HEK293 (cell line): ENCODE measurements at regions not wholly inside any gene's neighbourhood (a gene's known extent, or its start where the extent isn't known, plus 50 kb on each side); places are given as distances from the start of the nearest gene placed in this dataset.

ENCODE experiments used
- CTCF ChIA-PET: fragments of 350-600 bp; formaldehyde crosslinking; extraction: SDS; loops from one replicate; lab custom pipeline; 2021; ENCODE audit warnings: antibody characterized with exemption; lab: Yijun Ruan, JAX
- POLR2A ChIA-PET: fragments of 300-600 bp; formaldehyde crosslinking; extraction: SDS; loops from one replicate; lab custom pipeline; 2020; ENCODE audit warnings: antibody characterized with exemption, inconsistent platforms; lab: Yijun Ruan, JAX
- H3K27ac ChIP-seq: fragments of 200-500 bp; sonication (Bioruptor generic); 2 replicates; pipeline ENCODE4 v1.5.1; 2014; ENCODE audit warnings: low read depth, low read length, control low read depth, inconsistent platforms; ENCODE audit errors: extremely low read depth
- H3K36me3 ChIP-seq, 2 experiments: fragments of 200-500 bp in 1 of 2; sonication (Bioruptor generic) in 1 of 2; 1 replicate in 1 of 2; 2 replicates in 1 of 2; pipeline ENCODE4 v1.5.1; 2014 to 2017; ENCODE audit warnings: inconsistent platforms in 2 of 2, low read length in 2 of 2; ENCODE audit not compliant: control insufficient read depth in 2 of 2, insufficient read depth in 1 of 2
- H3K4me1 ChIP-seq: fragments of 200-500 bp; sonication (Bioruptor generic); 2 replicates; pipeline ENCODE4 v1.5.1; 2014; ENCODE audit warnings: mild to moderate bottlenecking, low read length, inconsistent platforms; ENCODE audit not compliant: control insufficient read depth, insufficient read depth
- H3K4me3 ChIP-seq: 2 replicates; pipeline ENCODE4 v1.5.1; 2011; ENCODE audit warnings: low read depth, mild to moderate bottlenecking, control low read depth, low read length, moderate library complexity
- H3K9me3 ChIP-seq: fragments of 200-500 bp; sonication (Bioruptor generic); 2 replicates; pipeline ENCODE4 v1.5.1; 2014; ENCODE audit warnings: low read depth, low read length, inconsistent platforms; ENCODE audit not compliant: control insufficient read depth, insufficient read depth
- KLF7 ChIP-seq: fragments of 450-650 bp; formaldehyde crosslinking; IDR thresholded peaks from 2 replicates; pipeline ENCODE4 v1.5.1; 2016; ENCODE audit warnings: missing biosample characterization, missing genetic modification characterization, borderline replicate concordance
- KLF8 ChIP-seq: fragments of 450-650 bp; formaldehyde crosslinking; IDR thresholded peaks from 2 replicates; pipeline ENCODE4 v1.5.1; 2016; ENCODE audit warnings: missing biosample characterization, missing genetic modification characterization
- OVOL3 ChIP-seq: fragments of 450-650 bp; formaldehyde crosslinking; IDR thresholded peaks from 2 replicates; pipeline ENCODE4 v1.5.1; 2016; ENCODE audit warnings: missing biosample characterization, missing genetic modification characterization
- PRDM1 ChIP-seq: fragments of 450-650 bp; formaldehyde crosslinking; IDR thresholded peaks from 2 replicates; pipeline ENCODE4; 2016; ENCODE audit warnings: missing biosample characterization, missing genetic modification characterization
- REPIN1 ChIP-seq: fragments of 450-650 bp; formaldehyde crosslinking; IDR thresholded peaks from 2 replicates; pipeline ENCODE4 v1.5.1; 2017; ENCODE audit warnings: missing biosample characterization, missing genetic modification characterization, low read depth
- SP7 ChIP-seq: fragments of 450-650 bp; formaldehyde crosslinking; IDR thresholded peaks from 2 replicates; pipeline ENCODE4 v1.5.1; 2016; ENCODE audit warnings: missing biosample characterization, missing genetic modification characterization
- ZNF132 ChIP-seq: fragments of 450-650 bp; formaldehyde crosslinking; IDR thresholded peaks from 2 replicates; pipeline ENCODE4 v1.5.1; 2017; ENCODE audit warnings: missing biosample characterization, missing genetic modification characterization, borderline replicate concordance
- ZNF174 ChIP-seq: fragments of 450-650 bp; formaldehyde crosslinking; IDR thresholded peaks from 2 replicates; pipeline ENCODE4 v1.5.0; 2017; ENCODE audit warnings: missing biosample characterization, mild to moderate bottlenecking, missing genetic modification characterization
- ZNF549 ChIP-seq: fragments of 450-650 bp; IDR thresholded peaks from 2 replicates; pipeline ENCODE4 v1.5.1; 2018; ENCODE audit warnings: missing biosample characterization, missing genetic modification characterization, mild to moderate bottlenecking, inconsistent platforms, moderate library complexity
- ZNF571 ChIP-seq: fragments of 450-650 bp; formaldehyde crosslinking; IDR thresholded peaks from 2 replicates; pipeline ENCODE4 v1.5.0; 2017; ENCODE audit warnings: missing biosample characterization, missing genetic modification characterization
- ZNF629 ChIP-seq: fragments of 450-650 bp; formaldehyde crosslinking; IDR thresholded peaks from 2 replicates; pipeline ENCODE4 v1.5.1; 2017; ENCODE audit warnings: missing biosample characterization, missing genetic modification characterization
- ZNF658 ChIP-seq: fragments of 450-650 bp; formaldehyde crosslinking; IDR thresholded peaks from 2 replicates; pipeline ENCODE4; 2016; ENCODE audit warnings: missing biosample characterization, missing genetic modification characterization
- ZNF707 ChIP-seq: fragments of 450-650 bp; formaldehyde crosslinking; IDR thresholded peaks from 2 replicates; pipeline ENCODE4 v1.5.1; 2016; ENCODE audit warnings: missing biosample characterization, missing genetic modification characterization
- ZNF747 ChIP-seq: fragments of 450-650 bp; formaldehyde crosslinking; IDR thresholded peaks from 2 replicates; pipeline ENCODE4 v1.5.1; 2016; ENCODE audit warnings: missing biosample characterization, missing genetic modification characterization
- TF ChIP-seq, protein P1 (sequence below): sonication (generic); formaldehyde crosslinking; IDR thresholded peaks from 2 replicates; pipeline ENCODE4 v1.8.1; 2022; ENCODE audit warnings: mild to moderate bottlenecking, moderate library complexity, missing genetic modification reagents
- TF ChIP-seq, protein P2 (sequence below): fragments of 450-650 bp; formaldehyde crosslinking; IDR thresholded peaks from 2 replicates; pipeline ENCODE4 v1.5.1; 2016; ENCODE audit warnings: missing biosample characterization, missing genetic modification characterization, low read depth
- TF ChIP-seq, protein P3 (sequence below): fragments of 450-650 bp; formaldehyde crosslinking; IDR thresholded peaks from 2 replicates; pipeline ENCODE4 v1.5.1; 2017; ENCODE audit warnings: missing biosample characterization, missing genetic modification characterization
- TF ChIP-seq, protein P4 (sequence below): fragments of 450-650 bp; formaldehyde crosslinking; conservative IDR thresholded peaks from 2 replicates; pipeline ENCODE4 v1.5.1; 2016; ENCODE audit warnings: low read depth, missing biosample characterization, missing genetic modification characterization

DNA sequence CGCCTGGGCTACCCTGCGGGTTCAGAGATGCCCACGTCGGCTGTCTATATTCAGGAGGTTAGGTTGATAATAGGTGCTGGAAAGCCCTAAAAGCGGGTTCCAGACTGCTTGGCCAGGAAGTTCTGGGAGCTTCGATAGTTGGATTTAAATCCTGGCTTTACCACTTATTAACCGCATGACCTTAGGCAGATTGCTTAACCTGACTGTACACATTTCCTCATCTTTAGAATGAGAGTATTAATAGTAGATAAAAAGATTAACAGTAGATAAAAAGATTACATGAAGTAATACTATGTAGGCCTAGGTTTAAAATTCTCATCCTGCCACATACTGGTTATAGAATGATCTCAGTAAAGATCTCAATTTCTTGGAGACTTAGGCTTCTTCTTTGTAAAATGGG lies 75.0 kb upstream of the ESX1 start (continued):
- TF ChIP-seq, protein P1, sequence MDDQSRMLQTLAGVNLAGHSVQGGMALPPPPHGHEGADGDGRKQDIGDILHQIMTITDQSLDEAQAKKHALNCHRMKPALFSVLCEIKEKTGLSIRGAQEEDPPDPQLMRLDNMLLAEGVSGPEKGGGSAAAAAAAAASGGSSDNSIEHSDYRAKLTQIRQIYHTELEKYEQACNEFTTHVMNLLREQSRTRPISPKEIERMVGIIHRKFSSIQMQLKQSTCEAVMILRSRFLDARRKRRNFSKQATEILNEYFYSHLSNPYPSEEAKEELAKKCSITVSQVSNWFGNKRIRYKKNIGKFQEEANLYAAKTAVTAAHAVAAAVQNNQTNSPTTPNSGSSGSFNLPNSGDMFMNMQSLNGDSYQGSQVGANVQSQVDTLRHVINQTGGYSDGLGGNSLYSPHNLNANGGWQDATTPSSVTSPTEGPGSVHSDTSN: no peak
- TF ChIP-seq ZNF707: no peak
- TF ChIP-seq SP7 (tag by site-specific recombination): no peak
- TF ChIP-seq ZNF174: no peak

DNA sequence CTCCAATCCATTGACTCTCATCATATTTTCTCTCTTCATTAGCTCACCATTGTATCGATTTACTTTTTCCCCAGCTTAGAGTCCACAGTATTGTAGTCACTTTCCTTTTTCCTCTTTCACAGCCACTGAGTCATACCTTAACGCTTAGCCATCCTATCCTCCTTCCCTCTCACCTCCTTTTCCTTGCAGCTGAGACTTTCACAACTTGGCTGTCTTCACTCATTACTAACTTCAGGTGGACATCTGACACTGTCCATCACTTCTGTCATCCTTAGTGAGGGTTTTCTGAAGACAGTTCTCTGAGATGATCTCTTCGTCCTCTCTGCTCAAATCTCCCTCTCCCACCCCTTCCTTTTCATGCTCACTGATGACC lies 70.5 kb upstream of the ESX1 start:
- no peaks in the 10 kb centered on the region for H3K4me1 ChIP-seq
- CTCF ChIA-PET: interaction anchor here (0.5 to 1.2 kb wide), 3 partner anchors 30 to 1241 kb away, joined by 3 to 4 read pairs (median 3); no protein-coding TSS in a partner anchor
- POLR2A ChIA-PET: no interaction called here
- no peaks in the 10 kb centered on the region for H3K9me3 ChIP-seq
- H3K27ac ChIP-seq: no peak overlapping the region
- TF ChIP-seq ZNF549 (no peak), PRDM1 (peak; percentile 24; the same call in 1 of the 2 replicates)
- no peaks in the 10 kb centered on the region for H3K36me3 ChIP-seq
- no peak overlapping the region for H3K4me3 ChIP-seq

DNA sequence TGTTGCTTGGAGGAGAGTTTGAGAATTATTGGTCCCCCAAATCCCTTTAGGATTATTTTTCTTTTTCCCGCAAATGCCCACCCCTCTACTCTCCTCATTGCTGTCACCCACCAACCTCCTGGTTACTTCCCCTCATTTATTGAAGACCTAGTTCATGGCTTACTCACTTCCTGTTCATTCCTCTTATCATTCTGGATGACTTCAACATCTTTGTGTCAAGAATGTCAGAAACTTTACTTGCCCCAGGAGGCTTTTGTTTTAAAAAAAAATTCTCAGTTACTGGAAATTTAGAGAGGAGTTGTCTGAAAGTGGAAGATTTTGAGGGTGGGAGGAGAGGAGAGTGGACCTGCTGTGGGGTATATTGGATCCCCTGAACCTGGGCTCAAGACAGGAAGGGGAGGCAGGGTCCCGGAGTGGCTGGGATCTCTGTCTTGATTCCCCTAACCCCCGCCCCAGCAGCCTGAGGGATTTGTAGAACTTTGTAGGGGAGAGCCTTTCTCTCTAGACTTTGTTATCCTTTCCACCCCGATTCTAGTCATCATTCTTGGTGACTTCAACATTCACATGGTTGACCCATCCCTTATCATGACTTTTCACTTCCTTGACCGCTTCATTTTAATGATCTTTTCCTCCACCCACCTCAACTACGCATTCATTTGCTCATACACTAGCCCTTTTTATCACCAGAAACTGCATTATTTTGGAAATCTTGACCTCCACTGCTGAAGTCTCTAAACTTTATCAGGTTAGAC lies 69.9 kb upstream of the ESX1 start:
- Histone ChIP-seq H3K27ac (no peak overlapping the region), H3K36me3 (no peaks in the 10 kb centered on the region)
- TF ChIP-seq ZNF571 (tag by site-specific recombination): no peak
- TF ChIP-seq OVOL3 (tag by site-specific recombination): no peak
- TF ChIP-seq, protein P2, sequence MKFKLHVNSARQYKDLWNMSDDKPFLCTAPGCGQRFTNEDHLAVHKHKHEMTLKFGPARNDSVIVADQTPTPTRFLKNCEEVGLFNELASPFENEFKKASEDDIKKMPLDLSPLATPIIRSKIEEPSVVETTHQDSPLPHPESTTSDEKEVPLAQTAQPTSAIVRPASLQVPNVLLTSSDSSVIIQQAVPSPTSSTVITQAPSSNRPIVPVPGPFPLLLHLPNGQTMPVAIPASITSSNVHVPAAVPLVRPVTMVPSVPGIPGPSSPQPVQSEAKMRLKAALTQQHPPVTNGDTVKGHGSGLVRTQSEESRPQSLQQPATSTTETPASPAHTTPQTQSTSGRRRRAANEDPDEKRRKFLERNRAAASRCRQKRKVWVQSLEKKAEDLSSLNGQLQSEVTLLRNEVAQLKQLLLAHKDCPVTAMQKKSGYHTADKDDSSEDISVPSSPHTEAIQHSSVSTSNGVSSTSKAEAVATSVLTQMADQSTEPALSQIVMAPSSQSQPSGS (tag by site-specific recombination): no peak
- TF ChIP-seq, protein P3, sequence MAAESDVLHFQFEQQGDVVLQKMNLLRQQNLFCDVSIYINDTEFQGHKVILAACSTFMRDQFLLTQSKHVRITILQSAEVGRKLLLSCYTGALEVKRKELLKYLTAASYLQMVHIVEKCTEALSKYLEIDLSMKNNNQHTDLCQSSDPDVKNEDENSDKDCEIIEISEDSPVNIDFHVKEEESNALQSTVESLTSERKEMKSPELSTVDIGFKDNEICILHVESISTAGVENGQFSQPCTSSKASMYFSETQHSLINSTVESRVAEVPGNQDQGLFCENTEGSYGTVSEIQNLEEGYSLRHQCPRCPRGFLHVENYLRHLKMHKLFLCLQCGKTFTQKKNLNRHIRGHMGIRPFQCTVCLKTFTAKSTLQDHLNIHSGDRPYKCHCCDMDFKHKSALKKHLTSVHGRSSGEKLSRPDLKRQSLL (tag by site-specific recombination): no peak
- no peak for TF ChIP-seq REPIN1 (tag by site-specific recombination)
- TF ChIP-seq ZNF629: no peak
- TF ChIP-seq ZNF658 (tag by site-specific recombination): no peak
- TF ChIP-seq KLF8 (tag by site-specific recombination): no peak
- TF ChIP-seq, protein P4, sequence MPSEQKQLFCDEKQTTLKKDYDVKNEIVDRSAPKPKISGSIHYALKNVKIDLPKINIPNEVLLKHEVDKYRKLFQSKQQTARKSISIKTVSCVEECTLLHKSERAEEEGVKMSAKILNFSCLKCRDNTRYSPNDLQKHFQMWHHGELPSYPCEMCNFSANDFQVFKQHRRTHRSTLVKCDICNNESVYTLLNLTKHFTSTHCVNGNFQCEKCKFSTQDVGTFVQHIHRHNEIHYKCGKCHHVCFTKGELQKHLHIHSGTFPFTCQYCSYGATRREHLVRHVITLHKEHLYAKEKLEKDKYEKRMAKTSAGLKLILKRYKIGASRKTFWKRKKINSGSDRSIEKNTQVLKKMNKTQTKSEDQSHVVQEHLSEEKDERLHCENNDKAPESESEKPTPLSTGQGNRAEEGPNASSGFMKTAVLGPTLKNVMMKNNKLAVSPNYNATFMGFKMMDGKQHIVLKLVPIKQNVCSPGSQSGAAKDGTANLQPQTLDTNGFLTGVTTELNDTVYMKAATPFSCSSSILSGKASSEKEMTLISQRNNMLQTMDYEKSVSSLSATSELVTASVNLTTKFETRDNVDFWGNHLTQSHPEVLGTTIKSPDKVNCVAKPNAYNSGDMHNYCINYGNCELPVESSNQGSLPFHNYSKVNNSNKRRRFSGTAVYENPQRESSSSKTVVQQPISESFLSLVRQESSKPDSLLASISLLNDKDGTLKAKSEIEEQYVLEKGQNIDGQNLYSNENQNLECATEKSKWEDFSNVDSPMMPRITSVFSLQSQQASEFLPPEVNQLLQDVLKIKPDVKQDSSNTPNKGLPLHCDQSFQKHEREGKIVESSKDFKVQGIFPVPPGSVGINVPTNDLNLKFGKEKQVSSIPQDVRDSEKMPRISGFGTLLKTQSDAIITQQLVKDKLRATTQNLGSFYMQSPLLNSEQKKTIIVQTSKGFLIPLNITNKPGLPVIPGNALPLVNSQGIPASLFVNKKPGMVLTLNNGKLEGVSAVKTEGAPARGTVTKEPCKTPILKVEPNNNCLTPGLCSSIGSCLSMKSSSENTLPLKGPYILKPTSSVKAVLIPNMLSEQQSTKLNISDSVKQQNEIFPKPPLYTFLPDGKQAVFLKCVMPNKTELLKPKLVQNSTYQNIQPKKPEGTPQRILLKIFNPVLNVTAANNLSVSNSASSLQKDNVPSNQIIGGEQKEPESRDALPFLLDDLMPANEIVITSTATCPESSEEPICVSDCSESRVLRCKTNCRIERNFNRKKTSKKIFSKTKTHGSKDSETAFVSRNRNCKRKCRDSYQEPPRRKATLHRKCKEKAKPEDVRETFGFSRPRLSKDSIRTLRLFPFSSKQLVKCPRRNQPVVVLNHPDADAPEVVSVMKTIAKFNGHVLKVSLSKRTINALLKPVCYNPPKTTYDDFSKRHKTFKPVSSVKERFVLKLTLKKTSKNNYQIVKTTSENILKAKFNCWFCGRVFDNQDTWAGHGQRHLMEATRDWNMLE (tag by site-specific recombination): no peak
- TF ChIP-seq ZNF132 (tag by site-specific recombination): no peak
- no peak for TF ChIP-seq ZNF747 (tag by site-specific recombination)
- no peak for TF ChIP-seq KLF7 (tag by site-specific recombination)
- TF ChIP-seq, all 188 proteins: peak for 0
- POLR2A ChIA-PET: no interaction called here
- no peak overlapping the region for H3K4me3 ChIP-seq
- no peaks in the 10 kb centered on the region for H3K9me3 ChIP-seq
- CTCF ChIA-PET: interaction anchor here (0.6 kb wide), 1 partner anchor 30 kb away, joined by 4 read pairs; no protein-coding TSS in a partner anchor
- H3K4me1 ChIP-seq: no peaks in the 10 kb centered on the region
